H1 (cell line): ENCODE measurements at regions not wholly inside any gene's neighbourhood (a gene's known extent, or its start where the extent isn't known, plus 50 kb on each side); places are given as distances from the start of the nearest gene placed in this dataset.

Experiments used
- CTCF ChIA-PET: fragments of 300-600 bp; sonication (Branson Sonifier 250); formaldehyde crosslinking; loops from one replicate; lab custom pipeline; 2021; ENCODE audit not compliant: partially characterized antibody; lab: Charles Lee
- POLR2A ChIA-PET: fragments of 300-600 bp; sonication (Branson Sonifier 250); formaldehyde crosslinking; loops from one replicate; lab custom pipeline; 2021; ENCODE audit warnings: inconsistent platforms; ENCODE audit not compliant: partially characterized antibody; lab: Charles Lee
- DNase-seq, 2 experiments: peaks; one replicate each; pipeline versions ENCODE4 v3.0.0 to v3.0.0-alpha.2; 2010 to 2022; ENCODE audit warnings: low spot score in 2 of 2, low read depth in 1 of 2, mixed read lengths in 1 of 2
- FAIRE-seq: peaks from 2 replicates; lab custom pipeline; 2011; peaks lifted over from hg19 to GRCh38; lab: Jason Lieb, UNC
- H2AFZ ChIP-seq: 2 replicates; pipeline ENCODE4 v1.8.1; 2012; ENCODE audit warnings: low read length, inconsistent platforms
- H2AK5ac ChIP-seq: 2 replicates; pipeline ENCODE4 v1.6.1; 2013; ENCODE audit warnings: low read depth, low read length
- H2BK120ac ChIP-seq: replicated peaks from 2 replicates; pipeline ENCODE3; 2013; ENCODE audit warnings: low read depth, low read length, inconsistent platforms
- H2BK12ac ChIP-seq: 2 replicates; pipeline ENCODE4 v1.6.1; 2013; ENCODE audit warnings: low read depth, low read length
- H2BK15ac ChIP-seq: 2 replicates; pipeline ENCODE4 v1.6.1; 2013; ENCODE audit warnings: low read length
- H2BK20ac ChIP-seq: 2 replicates; pipeline ENCODE4 v1.6.1; 2013; ENCODE audit warnings: low read length
- H2BK5ac ChIP-seq: 2 replicates; pipeline ENCODE4 v1.6.1; 2013; ENCODE audit warnings: low read depth, low read length
- H3K14ac ChIP-seq: 2 replicates; pipeline ENCODE4 v1.6.1; 2013; ENCODE audit warnings: inconsistent platforms; ENCODE audit not compliant: insufficient read length
- H3K18ac ChIP-seq: 2 replicates; pipeline ENCODE4 v1.6.1; 2013; ENCODE audit warnings: low read length; ENCODE audit errors: extremely low read depth
- H3K23ac ChIP-seq: 2 replicates; pipeline ENCODE4 v1.6.1; 2013; ENCODE audit warnings: inconsistent platforms; ENCODE audit not compliant: insufficient read length
- H3K23me2 ChIP-seq: 2 replicates; pipeline ENCODE4 v1.6.1; 2013; ENCODE audit warnings: low read depth, low read length
- H3K27ac ChIP-seq: 2 replicates; pipeline ENCODE4 v1.6.1; 2011; ENCODE audit warnings: low read depth, low read length, inconsistent platforms
- H3K27me3 ChIP-seq, 4 experiments: replicated peaks in 1 of 4; 1 replicate in 1 of 4; 2 replicates in 3 of 4; pipeline versions ENCODE4 v1.6.1 to v1.8.1; 2011 to 2013; ENCODE audit warnings: low read length in 3 of 4, mild to moderate bottlenecking in 3 of 4, inconsistent platforms in 2 of 4, mixed read lengths in 2 of 4, moderate library complexity in 1 of 4; ENCODE audit not compliant: control insufficient read depth in 3 of 4, insufficient read depth in 3 of 4; ENCODE audit errors: extremely low read depth in 1 of 4
- H3K36me3 ChIP-seq, 4 experiments: 2 replicates each; pipeline versions ENCODE4 v1.6.1 to v1.8.1; 2011 to 2013; ENCODE audit warnings: mild to moderate bottlenecking in 4 of 4, low read length in 3 of 4, moderate library complexity in 2 of 4, control low read depth in 1 of 4, inconsistent platforms in 1 of 4; ENCODE audit not compliant: insufficient read depth in 4 of 4, control insufficient read depth in 2 of 4
- H3K4ac ChIP-seq: replicated peaks from 2 replicates; pipeline ENCODE3; 2013; ENCODE audit warnings: low read length, low read depth, mixed read lengths, inconsistent platforms; ENCODE audit not compliant: insufficient read length
- H3K4me1 ChIP-seq, 4 experiments: replicated peaks in 1 of 4; 1 replicate in 1 of 4; 2 replicates in 3 of 4; pipeline versions ENCODE4 v1.6.1 to v1.8.1; 2011 to 2013; ENCODE audit warnings: low read length in 3 of 4, inconsistent platforms in 2 of 4, mixed read lengths in 1 of 4; ENCODE audit not compliant: insufficient read depth in 4 of 4, control insufficient read depth in 3 of 4
- H3K4me2 ChIP-seq, 2 experiments: 2 replicates each; pipeline versions ENCODE4 v1.6.1 to v1.8.1; 2011 to 2013; ENCODE audit warnings: low read depth in 2 of 2, low read length in 2 of 2, control low read depth in 1 of 2, inconsistent platforms in 1 of 2, mild to moderate bottlenecking in 1 of 2; ENCODE audit not compliant: insufficient read depth in 1 of 2
- H3K4me3 ChIP-seq, 4 experiments: fragments of 200-600, 300-600 bp in 1 of 4; sonication (generic), shearing (Covaris generic), sonication (Bioruptor Twin) in 1 of 4; 2 replicates each; pipeline versions ENCODE4 v1.5.1 to v1.8.1; 2011 to 2016; ENCODE audit warnings: low read length in 4 of 4, low read depth in 3 of 4, control low read depth in 2 of 4, inconsistent platforms in 2 of 4, mild to moderate bottlenecking in 2 of 4, mixed read lengths in 1 of 4, moderate library complexity in 1 of 4; ENCODE audit not compliant: insufficient read depth in 2 of 4; ENCODE audit errors: extremely low read depth in 1 of 4
- H3K56ac ChIP-seq: replicated peaks from 2 replicates; pipeline ENCODE3; 2013; ENCODE audit warnings: low read depth, mild to moderate bottlenecking, mixed read lengths, low read length, inconsistent platforms; ENCODE audit not compliant: insufficient read length
- H3K79me1 ChIP-seq: 2 replicates; pipeline ENCODE4 v1.6.1; 2013; ENCODE audit warnings: low read depth, low read length, control low read depth
- H3K79me2 ChIP-seq, 2 experiments: 2 replicates each; pipeline versions ENCODE4 v1.6.1 to v1.8.1; 2012 to 2013; ENCODE audit warnings: low read length in 2 of 2, mild to moderate bottlenecking in 2 of 2, inconsistent platforms in 1 of 2; ENCODE audit not compliant: insufficient read depth in 2 of 2, control insufficient read depth in 1 of 2
- H3K9ac ChIP-seq, 4 experiments: replicated peaks in 1 of 4; 1 replicate in 1 of 4; 2 replicates in 3 of 4; pipeline versions ENCODE4 v1.6.1 to v1.8.1; 2011 to 2013; ENCODE audit warnings: low read depth in 3 of 4, low read length in 3 of 4, control low read depth in 2 of 4, mild to moderate bottlenecking in 2 of 4, moderate library complexity in 2 of 4, inconsistent platforms in 1 of 4; ENCODE audit errors: extremely low read depth in 1 of 4
- H3K9me3 ChIP-seq, 2 experiments: 2 replicates each; pipeline versions ENCODE4 v1.6.1 to v1.8.1; 2012 to 2013; ENCODE audit warnings: mild to moderate bottlenecking in 2 of 2, moderate library complexity in 2 of 2, control low read depth in 1 of 2, inconsistent platforms in 1 of 2, low read depth in 1 of 2, low read length in 1 of 2, mixed read lengths in 1 of 2; ENCODE audit not compliant: insufficient read depth in 2 of 2
- H4K20me1 ChIP-seq, 2 experiments: replicated peaks in 1 of 2; 2 replicates each; pipeline versions ENCODE3 to v1.8.1; 2011 to 2013; ENCODE audit warnings: inconsistent platforms in 2 of 2, low read length in 2 of 2, mild to moderate bottlenecking in 1 of 2; ENCODE audit not compliant: insufficient read depth in 2 of 2, control insufficient read depth in 1 of 2
- H4K5ac ChIP-seq: 2 replicates; pipeline ENCODE4 v1.6.1; 2013; ENCODE audit warnings: low read length, low read depth, mixed read lengths, inconsistent platforms; ENCODE audit not compliant: insufficient read length
- H4K8ac ChIP-seq: 2 replicates; pipeline ENCODE4 v1.8.0; 2013; ENCODE audit warnings: mild to moderate bottlenecking, moderate library complexity, low read length, inconsistent platforms; ENCODE audit not compliant: insufficient read depth; ENCODE audit errors: extremely low read depth
- H4K91ac ChIP-seq: replicated peaks from 2 replicates; pipeline ENCODE3; 2013; ENCODE audit warnings: low read length, mixed read lengths, inconsistent platforms; ENCODE audit not compliant: insufficient read length
- SP1 ChIP-seq: IDR thresholded peaks from 2 replicates; pipeline ENCODE4 v1.6.1; 2011; ENCODE audit warnings: low read depth, low read length
- TAF1 ChIP-seq: IDR thresholded peaks from 2 replicates; pipeline ENCODE4 v1.6.1; 2011; ENCODE audit warnings: mild to moderate bottlenecking, low read depth, low read length
- WGBS, 2 experiments: shearing (Covaris generic) in 1 of 2; methylation state at CpG; one replicate each; pipeline versions ENCODE4 v1.1.6 to v1.1.7; 2013 to 2015; ENCODE audit warnings: low lambda C conversion rate in 2 of 2, mixed read lengths in 2 of 2, inconsistent platforms in 1 of 2, low coverage in 1 of 2, missing lambda C conversion rate in 1 of 2; ENCODE audit not compliant: insufficient replicate concordance in 2 of 2, insufficient coverage in 1 of 2, insufficient read length in 1 of 2; ENCODE audit errors: extremely low coverage in 1 of 2, missing lambda C conversion rate in 1 of 2; 5-methylcytosine and 5-hydroxymethylcytosine counted together

DNA sequence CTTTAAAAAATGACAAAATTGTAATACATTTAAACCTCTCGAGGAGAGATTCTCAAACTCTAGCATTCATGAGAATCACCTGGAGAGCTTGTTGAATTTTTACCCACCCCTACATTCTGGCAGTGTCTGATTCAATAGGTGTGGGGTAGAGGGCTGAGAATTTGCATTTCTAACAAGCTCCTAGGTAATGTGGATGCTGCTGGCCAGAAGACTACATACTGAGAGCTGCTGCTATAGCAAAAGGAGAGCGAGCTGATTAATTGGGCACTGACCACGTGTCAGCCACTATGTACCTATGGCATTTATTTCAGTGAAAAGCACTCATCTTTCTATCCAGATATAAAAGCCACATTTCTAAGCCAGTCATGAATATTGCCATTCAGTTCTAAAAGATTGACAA lies 169.0 kb upstream of the NRSN1 start:
- no peak overlapping the region for H3K4ac ChIP-seq
- no peak overlapping the region for H2AK5ac ChIP-seq
- H3K56ac ChIP-seq: no peak overlapping the region
- H4K91ac ChIP-seq: no peak overlapping the region
- H3K79me2 ChIP-seq: no peaks in the 10 kb centered on the region
- H3K27ac ChIP-seq: no peak overlapping the region
- H3K4me2 ChIP-seq: no peak overlapping the region
- FAIRE-seq (no peak), DNase-seq (no peak)
- H2BK5ac ChIP-seq: no peak overlapping the region
- H2BK12ac ChIP-seq: no peak overlapping the region
- H3K9ac ChIP-seq: no peak overlapping the region
- H3K79me1 ChIP-seq: no peaks in the 10 kb centered on the region
- H3K9me3 ChIP-seq: no peaks in the 10 kb centered on the region
- no peak overlapping the region for H3K18ac ChIP-seq
- H2BK20ac ChIP-seq: no peak overlapping the region
- ChIA-PET POLR2A (no interaction called here), CTCF (interaction anchor here (1.0 kb wide), 2 partner anchors 12 to 18 kb away, joined by 3 read pairs; no protein-coding TSS in a partner anchor)
- no peak overlapping the region for H3K14ac ChIP-seq
- no peak overlapping the region for H2AFZ ChIP-seq
- H4K8ac ChIP-seq: no peak overlapping the region
- H2BK120ac ChIP-seq: no peak overlapping the region
- no peak overlapping the region for H3K23ac ChIP-seq
- H2BK15ac ChIP-seq: no peak overlapping the region
- no peak overlapping the region for H3K4me3 ChIP-seq
- H3K4me1 ChIP-seq: no peaks in the 10 kb centered on the region; a peak in 2 of 7 replicates
- no peaks in the 10 kb centered on the region for H3K27me3 ChIP-seq
- H3K36me3 ChIP-seq: no peaks in the 10 kb centered on the region
- no peaks in the 10 kb centered on the region for H3K23me2 ChIP-seq
- no peaks in the 10 kb centered on the region for H4K20me1 ChIP-seq
- TF ChIP-seq TAF1: no peak
- TF ChIP-seq SP1: no peak
- WGBS, 2 experiments: 69% methylated on average over 3 of the region's 3 CpGs; no CpG with 5 or more reads in 1 of the 2 experiments
- H4K5ac ChIP-seq: no peak overlapping the region
